HL-60 (cell line): ENCODE measurements at regions not wholly inside any gene's neighbourhood (a gene's known extent, or its start where the extent isn't known, plus 50 kb on each side); places are given as distances from the start of the nearest gene placed in this dataset.

ENCODE experiments used
- DNase-seq, 2 experiments: peaks; one replicate each; pipeline ENCODE4 v3.0.0-alpha.2; 2010 to 2020; ENCODE audit warnings: low read depth in 1 of 2, low spot score in 1 of 2
- H3K27ac ChIP-seq: fragments of 250-450 bp; sonication (Bioruptor Pico); replicated peaks from 2 replicates; pipeline ENCODE4 v1.5.1; 2020; ENCODE audit warnings: mild to moderate bottlenecking, moderate library complexity
- H3K27me3 ChIP-seq: fragments of 250-450 bp; sonication (Bioruptor Pico); 2 replicates; pipeline ENCODE4 v1.5.1; 2021; ENCODE audit warnings: mild to moderate bottlenecking, moderate library complexity; ENCODE audit not compliant: insufficient read depth, poor library complexity, severe bottlenecking
- H3K4me3 ChIP-seq: replicated peaks from 2 replicates; pipeline ENCODE4 v1.5.1; 2011; ENCODE audit warnings: mild to moderate bottlenecking, control low read depth, low read length; ENCODE audit not compliant: insufficient read depth
- CTCF ChIP-seq: IDR thresholded peaks from one replicate; pipeline ENCODE4 v1.5.1; 2011; ENCODE audit warnings: low read length, control low read depth, inconsistent platforms; ENCODE audit not compliant: insufficient read depth
- GABPA ChIP-seq: IDR thresholded peaks from 2 replicates; pipeline ENCODE4 v1.6.1; 2012; ENCODE audit warnings: low read depth
- POLR2AphosphoS5 ChIP-seq: IDR thresholded peaks from 2 replicates; pipeline ENCODE4 v1.6.1; 2012; ENCODE audit warnings: low read depth
- REST ChIP-seq: IDR thresholded peaks from 2 replicates; pipeline ENCODE4 v1.6.1; 2012; ENCODE audit warnings: low read depth; ENCODE audit not compliant: insufficient replicate concordance
- SPI1 ChIP-seq: IDR thresholded peaks from 2 replicates; pipeline ENCODE4 v1.6.1; 2012; ENCODE audit warnings: low read depth, mild to moderate bottlenecking, borderline replicate concordance

GRCh38 chr1:224490549-224491537 lies 56.2 kb upstream of the WDR26 start:
- Histone ChIP-seq H3K4me3 (no peak overlapping the region), H3K27ac (no peak overlapping the region), H3K27me3 (no peaks in the 10 kb centered on the region)
- DNase-seq, result no peak
- TF ChIP-seq GABPA (no peak), CTCF (no peak), SPI1 (no peak), REST (no peak), POLR2AphosphoS5 (no peak)

- DNase-seq, result no peak
- Histone ChIP-seq H3K27me3 (no peaks in the 10 kb centered on the region), H3K27ac (no peak overlapping the region), H3K4me3 (no peak overlapping the region)
- TF ChIP-seq REST, result no peak
- no peak for TF ChIP-seq POLR2AphosphoS5
- TF ChIP-seq GABPA, result no peak
- TF ChIP-seq CTCF, result no peak
- no peak for TF ChIP-seq SPI1
Measured at GRCh38 chr1:224492015-224492414, 57.4 kb upstream of the WDR26 start.

GRCh38 chr1:224492632-224493031 lies 58.0 kb upstream of the WDR26 start:
- no peak overlapping the region for H3K4me3 ChIP-seq
- TF ChIP-seq POLR2AphosphoS5 (no peak), SPI1 (no peak), GABPA (no peak), REST (no peak), CTCF (no peak)
- no peak for DNase-seq
- H3K27me3 ChIP-seq, result no peaks in the 10 kb centered on the region
- no peak overlapping the region for H3K27ac ChIP-seq
